Natural killer cell (primary cell): ENCODE measurements at regions not wholly inside any gene's neighbourhood (a gene's known extent, or its start where the extent isn't known, plus 50 kb on each side); places are given as distances from the start of the nearest gene placed in this dataset.

Experiments
- ATAC-seq, 3 donors: fragments of 150-1000 bp in 2 of 3; fragments of 200-7000 bp in 1 of 3; cut with Tn5 transposase; 1 replicate in 1 of 3; 2 replicates in 2 of 3; pipeline ENCODE4 v1.10.0; 2021; ENCODE audit warnings: mild to moderate bottlenecking in 2 of 3, moderate library complexity in 2 of 3
- DNase-seq, 2 donors: peaks; one replicate each; pipeline versions ENCODE4 v3.0.0 to v3.0.0-alpha.2; 2013 to 2021; ENCODE audit warnings: mixed read lengths in 1 of 2
- H3K27ac ChIP-seq: one replicate; pipeline ENCODE4 v1.5.1; 2013; ENCODE audit warnings: mild to moderate bottlenecking, low read length
- H3K27me3 ChIP-seq: one replicate; pipeline ENCODE4 v1.6.1; 2013; ENCODE audit warnings: low read length; ENCODE audit not compliant: control insufficient read depth, insufficient read depth
- H3K36me3 ChIP-seq: one replicate; pipeline ENCODE4 v1.6.1; 2013; ENCODE audit warnings: low read length; ENCODE audit not compliant: control insufficient read depth, insufficient read depth
- H3K4me1 ChIP-seq: one replicate; pipeline ENCODE4 v1.6.1; 2013; ENCODE audit warnings: low read length; ENCODE audit not compliant: control insufficient read depth, insufficient read depth
- H3K4me3 ChIP-seq: one replicate; pipeline ENCODE4 v1.5.1; 2013; ENCODE audit warnings: low read length
- H3K9me3 ChIP-seq: one replicate; pipeline ENCODE4 v1.6.1; 2013; ENCODE audit warnings: low read length; ENCODE audit not compliant: control insufficient read depth, insufficient read depth
- H3K27ac Mint-ChIP-seq, 2 donors: one replicate each; pipeline ENCODE4 v1.8.0; 2022; ENCODE audit warnings: mild to moderate bottlenecking in 2 of 2, mixed read lengths in 2 of 2, moderate library complexity in 1 of 2
- H3K27me3 Mint-ChIP-seq, 2 donors: one replicate each; pipeline ENCODE4 v1.8.0; 2022; ENCODE audit warnings: low read depth in 2 of 2, mixed read lengths in 2 of 2
- H3K36me3 Mint-ChIP-seq: one replicate; pipeline ENCODE4 v1.8.0; 2022; ENCODE audit warnings: mixed read lengths
- H3K4me1 Mint-ChIP-seq, 2 donors: one replicate each; pipeline ENCODE4 v1.8.0; 2022; ENCODE audit warnings: mixed read lengths in 2 of 2
- H3K4me3 Mint-ChIP-seq: one replicate; pipeline ENCODE4 v1.8.0; 2022; ENCODE audit warnings: mild to moderate bottlenecking, moderate library complexity, mixed read lengths
- H3K9me3 Mint-ChIP-seq, 2 donors: one replicate each; pipeline ENCODE4 v1.8.0; 2022; ENCODE audit warnings: mixed read lengths in 2 of 2
- CTCF ChIP-seq: fragments of 200-600 bp; IDR thresholded peaks from one replicate; pipeline ENCODE4 v1.8.0; 2022; ENCODE audit warnings: antibody characterized with exemption
- WGBS: methylation state at CpG from one replicate; pipeline ENCODE4 v1.1.7; 2013; ENCODE audit warnings: missing lambda C conversion rate; ENCODE audit not compliant: insufficient coverage; 5-methylcytosine and 5-hydroxymethylcytosine counted together
- intact Hi-C: fragments of 100-400 bp; cut with micrococcal nuclease; formaldehyde crosslinking; loops from one replicate; pipeline ENCODE4 v1.14.2; 2022

- Mint-ChIP-seq H3K36me3 (no peaks in the 10 kb centered on the region), H3K27ac (no peak overlapping the region), H3K27me3 (no peaks in the 10 kb centered on the region), H3K4me1 (peaks cover 0 to 5% of the 10 kb centered on the region in 2 donors), H3K4me3 (no peak overlapping the region), H3K9me3 (no peaks in the 10 kb centered on the region)
- ATAC-seq (no peak), DNase-seq (no peak)
- H3K27me3 ChIP-seq, result no peaks in the 10 kb centered on the region
- intact Hi-C loops, result no loop called here
- no peaks in the 10 kb centered on the region for H3K9me3 ChIP-seq
- H3K4me1 ChIP-seq, result no peaks in the 10 kb centered on the region
- no peak overlapping the region for H3K4me3 ChIP-seq
- H3K36me3 ChIP-seq, result no peaks in the 10 kb centered on the region
- H3K27ac ChIP-seq, result no peak overlapping the region
- no peak for TF ChIP-seq CTCF
Observed at GRCh38 chr3:106421909-106422308, 553.1 kb upstream of the CBLB start.

- no peaks in the 10 kb centered on the region for H3K36me3 Mint-ChIP-seq
- intact Hi-C loops, result no loop called here
- no peak overlapping the region for H3K4me3 Mint-ChIP-seq
- no peak for TF ChIP-seq CTCF
- Histone ChIP-seq H3K27ac (no peak overlapping the region), H3K4me3 (no peak overlapping the region), H3K9me3 (no peaks in the 10 kb centered on the region), H3K4me1 (no peaks in the 10 kb centered on the region), H3K27me3 (no peaks in the 10 kb centered on the region), H3K36me3 (no peaks in the 10 kb centered on the region)
- ATAC-seq (no peak), DNase-seq (no peak)
- H3K9me3 Mint-ChIP-seq, result no peaks in the 10 kb centered on the region
- H3K27ac Mint-ChIP-seq, result no peak overlapping the region
- 54% methylated on average over 3 of the region's 7 CpGs for WGBS
- H3K4me1 Mint-ChIP-seq, result peaks cover 0 to 5% of the 10 kb centered on the region in 2 donors
- no peaks in the 10 kb centered on the region for H3K27me3 Mint-ChIP-seq
Observed at GRCh38 chr3:106423321-106424225, 554.8 kb upstream of the CBLB start.

GRCh38 chr3:106425026-106425425 lies 556.2 kb upstream of the CBLB start:
- no peaks in the 10 kb centered on the region for H3K9me3 ChIP-seq
- H3K27me3 Mint-ChIP-seq, result no peaks in the 10 kb centered on the region
- no peak for ATAC-seq
- no peak for DNase-seq
- no peaks in the 10 kb centered on the region for H3K36me3 Mint-ChIP-seq
- H3K9me3 Mint-ChIP-seq, result no peaks in the 10 kb centered on the region
- H3K27ac ChIP-seq, result no peak overlapping the region
- H3K4me3 Mint-ChIP-seq, result no peak overlapping the region
- H3K27me3 ChIP-seq, result no peaks in the 10 kb centered on the region
- H3K27ac Mint-ChIP-seq, result no peak overlapping the region
- WGBS, result 88% methylated on average over 1 of the region's 2 CpGs
- TF ChIP-seq CTCF, result no peak
- H3K4me1 ChIP-seq, result no peaks in the 10 kb centered on the region
- intact Hi-C loops, result no loop called here
- no peak overlapping the region for H3K4me3 ChIP-seq
- H3K36me3 ChIP-seq, result no peaks in the 10 kb centered on the region
- peaks cover 0 to 5% of the 10 kb centered on the region in 2 donors for H3K4me1 Mint-ChIP-seq

GRCh38 chr3:106425916-106426315 lies 557.1 kb upstream of the CBLB start:
- 83% methylated on average over 2 of the region's 2 CpGs for WGBS
- no peaks in the 10 kb centered on the region for H3K4me1 ChIP-seq
- Mint-ChIP-seq H3K4me3 (no peak overlapping the region), H3K27me3 (no peaks in the 10 kb centered on the region), H3K27ac (no peak overlapping the region), H3K9me3 (no peaks in the 10 kb centered on the region), H3K4me1 (peaks cover 0 to 5% of the 10 kb centered on the region in 2 donors), H3K36me3 (no peaks in the 10 kb centered on the region)
- no peaks in the 10 kb centered on the region for H3K36me3 ChIP-seq
- no peak for DNase-seq
- no peak for ATAC-seq
- no peak for TF ChIP-seq CTCF
- intact Hi-C loops, result no loop called here
- H3K27me3 ChIP-seq, result no peaks in the 10 kb centered on the region
- no peak overlapping the region for H3K27ac ChIP-seq
- H3K9me3 ChIP-seq, result no peaks in the 10 kb centered on the region
- no peak overlapping the region for H3K4me3 ChIP-seq
